Raji (cell line): ENCODE measurements at regions not wholly inside any gene's neighbourhood (a gene's known extent, or its start where the extent isn't known, plus 50 kb on each side); places are given as distances from the start of the nearest gene placed in this dataset.

ENCODE experiments used
- POLR2A ChIP-seq: IDR thresholded peaks from 2 replicates; pipeline ENCODE4 v1.6.1; 2011; ENCODE audit warnings: low read depth, low read length, control low read depth; ENCODE audit not compliant: insufficient read depth

DNA sequence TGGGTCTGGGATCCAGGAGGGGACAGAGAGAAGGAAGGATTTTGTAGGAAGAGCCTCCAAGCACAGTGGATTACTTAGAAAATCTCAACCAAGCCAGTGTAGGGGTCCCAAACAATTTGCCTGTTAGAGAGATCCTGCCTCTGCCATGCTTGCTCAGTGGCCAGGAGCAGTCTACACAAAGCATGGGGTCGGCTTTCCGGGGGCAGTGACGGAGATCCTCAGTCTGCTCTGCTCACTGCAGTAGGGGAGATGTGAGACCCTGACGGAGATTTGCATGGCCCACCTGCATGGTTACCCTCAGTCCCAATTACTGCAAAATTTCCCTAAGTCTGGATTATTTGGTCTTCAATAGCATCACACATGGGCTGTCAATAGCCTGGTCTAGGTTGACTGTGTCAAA is 385.2 kb downstream of the CMPK2 start:
- TF ChIP-seq POLR2A = no peak

DNA sequence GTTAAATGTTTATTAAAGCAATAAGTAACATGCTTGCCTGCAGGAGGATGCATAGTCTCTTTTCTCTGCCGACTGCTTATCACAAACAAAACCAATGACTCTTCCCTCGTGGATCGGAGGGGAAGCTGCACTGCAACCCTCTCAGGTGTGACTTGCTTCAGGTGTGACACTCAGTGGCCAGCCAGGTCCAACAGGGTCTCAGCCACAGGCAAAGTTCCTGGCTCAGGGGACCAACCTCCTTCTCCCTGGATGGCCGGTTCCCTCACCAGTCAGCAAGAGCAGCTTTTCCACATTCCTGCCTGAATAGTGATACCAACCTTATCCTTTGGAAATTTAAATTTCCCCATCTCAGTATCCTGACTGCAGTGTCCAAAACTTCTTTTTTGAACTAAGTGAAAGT is 383.5 kb downstream of the CMPK2 start:
- TF ChIP-seq POLR2A = no peak

DNA sequence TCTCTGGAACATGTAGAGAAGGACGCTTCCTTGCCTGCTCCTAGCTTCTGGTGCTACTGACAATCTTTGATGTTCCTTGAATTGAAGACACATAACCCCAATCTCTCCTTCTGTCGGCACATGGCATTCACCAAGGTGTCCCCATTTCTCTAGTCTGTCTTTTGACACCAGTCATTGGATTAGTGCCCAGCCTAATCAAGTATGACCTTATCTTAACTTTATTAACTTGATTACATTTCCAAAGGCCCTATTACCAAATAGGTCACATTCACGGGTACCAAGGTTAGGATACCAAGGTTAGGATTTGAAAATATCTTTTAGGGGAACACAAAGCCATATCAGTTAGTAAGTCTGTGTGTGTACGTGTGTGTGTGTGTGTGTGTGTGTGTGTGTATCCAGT is 377.9 kb downstream of the CMPK2 start:
- no peak for TF ChIP-seq POLR2A

DNA sequence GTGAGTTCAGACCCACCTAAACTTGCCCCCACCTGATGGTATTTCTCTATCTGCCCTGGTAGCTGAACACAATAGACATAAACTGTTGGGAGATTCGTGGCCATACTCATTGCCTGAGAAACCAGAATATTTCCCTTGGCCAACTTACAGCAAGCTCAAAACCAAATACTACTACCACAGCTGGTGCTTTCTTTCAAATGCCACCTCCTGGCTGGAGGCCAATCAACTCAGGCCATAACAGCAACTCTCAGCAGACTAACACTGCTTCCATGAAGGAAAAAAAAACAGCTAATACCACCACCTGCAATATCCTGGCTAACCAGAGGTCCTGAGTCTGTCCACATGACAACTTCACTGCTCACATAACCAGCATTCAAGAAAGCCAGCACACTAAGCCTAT is 373.1 kb downstream of the CMPK2 start:
- TF ChIP-seq POLR2A = no peak

DNA sequence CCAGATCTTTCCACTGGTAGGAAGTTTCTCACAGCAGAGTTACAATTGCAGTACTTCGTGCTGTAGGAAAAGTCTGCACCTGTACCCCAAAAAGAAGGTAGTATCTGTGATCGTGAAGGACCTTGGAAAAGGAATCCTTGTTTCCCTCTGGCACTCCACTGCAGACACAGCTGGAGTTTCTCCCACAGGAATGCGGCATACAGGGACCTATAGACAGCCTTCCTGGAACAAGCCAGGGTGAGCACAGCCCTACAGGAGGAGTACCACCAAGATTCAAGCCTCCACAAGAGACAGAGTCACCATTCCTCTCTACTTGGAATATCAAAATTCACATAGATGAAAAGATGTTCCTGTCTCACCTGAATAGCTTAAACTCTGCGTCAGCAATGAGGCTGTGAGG is 372.4 kb downstream of the CMPK2 start:
- TF ChIP-seq POLR2A = no peak

DNA sequence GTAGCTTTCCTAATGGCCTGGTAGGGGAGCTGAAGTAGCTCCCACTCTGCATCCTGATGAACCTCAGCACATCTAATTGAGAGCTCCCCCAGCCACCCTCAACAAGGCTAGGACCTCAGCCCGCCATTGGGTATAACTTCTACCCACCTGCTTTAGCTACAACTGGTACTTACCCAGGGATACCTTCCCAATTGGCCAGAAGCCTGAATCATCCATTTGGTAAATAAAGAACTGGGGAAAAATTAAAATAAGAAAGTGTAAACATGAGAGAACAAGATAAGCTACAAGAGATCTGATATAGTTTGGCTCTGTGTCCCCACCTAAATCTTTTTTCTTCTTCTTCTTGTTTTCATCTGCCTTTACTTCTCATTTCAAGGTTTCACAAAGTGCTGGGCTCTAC is 372.0 kb downstream of the CMPK2 start:
- TF ChIP-seq POLR2A = no peak

DNA sequence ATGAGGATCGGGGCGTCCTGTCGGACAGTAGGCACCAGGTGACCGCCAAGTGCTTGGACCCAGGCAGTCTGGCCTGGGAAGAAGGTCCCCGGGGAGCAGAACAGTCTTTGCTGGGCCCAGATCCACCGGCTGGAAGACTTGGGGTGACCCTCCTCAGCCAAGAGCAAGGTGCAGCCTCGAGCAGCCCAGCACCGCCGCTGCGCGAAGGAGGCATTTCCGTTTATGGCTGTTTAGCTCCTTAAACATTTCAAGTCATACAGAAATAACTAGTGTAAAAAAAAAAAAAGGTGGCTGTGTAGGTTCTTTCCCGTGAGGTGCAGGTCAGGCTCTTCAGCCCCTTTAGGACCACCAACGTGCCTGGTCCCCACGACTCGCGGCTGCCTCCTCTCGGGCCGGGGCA is 370.2 kb downstream of the CMPK2 start:
- TF ChIP-seq POLR2A = no peak

DNA sequence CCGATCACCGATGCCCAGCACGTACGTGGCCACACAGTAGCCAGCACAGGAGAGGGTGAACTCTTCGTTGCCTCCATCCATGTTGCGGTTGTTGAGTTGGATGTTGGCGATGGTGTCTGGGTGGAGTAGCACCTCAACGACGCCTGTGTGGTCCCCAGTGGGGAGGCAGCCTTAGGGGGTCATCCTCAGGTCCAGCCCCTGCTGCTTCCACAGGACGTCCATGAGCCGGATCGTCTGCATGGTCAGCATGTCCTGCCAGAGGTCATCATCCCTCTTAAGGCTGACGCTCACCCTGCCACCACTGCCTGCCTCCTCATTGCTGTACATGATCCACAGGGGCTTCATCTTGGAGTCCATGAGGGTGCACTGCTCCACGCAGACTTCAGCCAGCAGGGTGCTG is 369.3 kb downstream of the CMPK2 start:
- TF ChIP-seq POLR2A = no peak

DNA sequence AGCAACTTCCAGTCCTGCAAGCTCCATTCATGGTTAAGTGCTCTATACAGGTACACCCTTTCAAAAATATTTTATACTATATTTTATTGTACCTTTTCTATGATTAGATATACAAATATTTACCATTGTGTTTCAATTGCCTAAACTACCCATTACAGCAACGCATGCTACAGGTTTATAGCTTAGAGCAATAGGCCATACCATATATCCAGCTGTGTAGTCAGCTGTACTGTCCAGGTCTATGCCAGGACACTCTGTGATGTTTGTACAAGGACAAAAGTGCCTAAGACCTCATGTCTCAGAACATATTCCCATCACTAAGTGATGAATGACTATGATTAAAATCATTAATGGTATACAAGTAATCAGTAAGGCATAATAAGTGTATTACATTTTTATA is 368.7 kb downstream of the CMPK2 start:
- no peak for TF ChIP-seq POLR2A

DNA sequence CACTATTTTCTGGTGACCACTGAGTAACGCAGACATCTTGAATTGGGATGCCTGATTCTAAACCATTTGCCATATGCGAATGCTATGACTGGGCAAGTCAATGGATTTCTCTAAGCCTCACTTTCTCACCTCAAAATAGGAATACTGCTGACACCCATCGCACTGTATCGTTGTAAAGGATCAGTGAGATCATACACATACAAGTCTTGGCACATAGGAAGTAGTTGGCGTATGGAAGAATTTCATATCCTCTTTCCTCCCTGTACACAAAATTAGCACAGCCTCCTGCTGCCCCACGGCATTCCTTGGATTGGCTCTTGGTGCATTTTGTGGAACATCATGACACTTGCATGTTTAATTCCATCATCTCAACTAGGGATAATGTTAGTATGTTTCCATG is 366.9 kb downstream of the CMPK2 start:
- no peak for TF ChIP-seq POLR2A

DNA sequence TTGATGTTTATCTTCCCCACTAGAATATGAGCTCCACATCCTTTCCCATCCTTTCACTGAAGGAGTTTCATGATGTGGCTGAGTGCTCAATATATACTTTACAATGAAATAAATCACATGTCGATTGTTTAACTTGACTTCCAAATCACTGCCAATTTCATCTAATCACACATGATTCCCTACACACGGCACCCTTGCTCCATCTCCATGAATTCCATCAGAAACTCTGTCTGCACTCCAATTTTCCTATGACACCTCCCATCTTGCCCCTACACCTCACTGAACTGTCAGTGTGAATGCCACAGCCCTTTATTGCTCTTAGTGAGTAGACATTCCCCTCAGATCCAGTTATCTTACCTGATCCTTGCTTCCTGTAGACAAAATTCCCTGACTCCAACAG is 366.0 kb downstream of the CMPK2 start:
- TF ChIP-seq POLR2A = no peak

DNA sequence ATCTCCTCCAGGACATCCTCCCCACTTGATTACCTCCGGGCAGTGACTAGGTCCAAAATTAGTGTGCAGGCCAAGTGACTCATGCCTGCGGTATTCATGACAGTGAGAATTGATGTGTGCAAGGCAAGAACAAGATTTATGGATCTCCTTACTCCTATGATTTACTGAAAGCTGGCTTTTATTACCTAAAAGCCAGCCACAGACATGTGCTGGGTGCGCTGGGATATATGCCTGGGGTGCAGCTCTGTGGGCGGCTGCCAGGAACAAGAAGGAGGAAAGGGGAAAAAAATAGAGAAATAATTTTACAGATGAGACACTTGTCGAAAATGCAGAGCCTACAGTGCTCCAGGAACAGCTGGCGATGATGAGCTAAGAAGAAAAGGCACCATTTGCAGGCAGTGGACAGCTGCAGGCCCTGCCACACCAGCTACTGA is 359.3 kb downstream of the CMPK2 start:
- TF ChIP-seq POLR2A = no peak

DNA sequence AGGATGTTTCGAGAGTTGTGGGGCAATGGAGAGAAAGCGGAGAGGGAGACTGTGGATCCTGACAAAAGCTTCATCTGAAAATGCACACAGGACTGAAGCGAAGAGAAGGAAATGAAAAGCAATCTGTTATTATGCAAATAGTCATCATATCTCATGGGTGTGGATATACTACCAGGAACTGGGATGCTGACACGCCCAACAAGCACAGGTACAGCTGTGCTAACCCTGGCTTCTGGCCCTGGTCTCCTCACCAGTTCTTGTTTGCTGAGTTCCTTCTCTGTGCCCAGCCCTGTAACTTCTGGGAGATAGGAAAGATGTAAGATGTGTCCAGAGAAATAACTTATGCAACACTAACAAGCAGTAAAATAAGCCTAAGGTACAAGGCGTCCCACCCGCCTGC is 358.8 kb downstream of the CMPK2 start:
- TF ChIP-seq POLR2A = no peak

DNA sequence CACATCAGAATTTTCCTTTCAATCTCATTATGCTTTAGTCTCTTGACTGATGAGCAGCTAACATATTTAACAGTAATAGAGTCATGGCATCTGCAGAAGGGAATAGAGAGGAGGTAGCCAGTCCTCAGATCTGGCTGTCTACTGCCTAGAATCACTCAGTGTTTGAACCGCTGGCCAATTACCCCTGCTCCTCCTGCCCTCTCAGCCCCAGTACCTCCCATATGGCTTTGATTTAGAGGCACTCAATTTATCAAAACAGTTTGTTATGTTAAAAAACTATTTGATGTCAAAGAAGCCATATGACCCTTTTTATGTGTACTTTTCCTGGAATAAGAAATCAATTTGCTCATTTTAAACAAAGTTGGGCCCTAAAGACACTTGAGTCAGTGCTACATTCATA is 355.2 kb downstream of the CMPK2 start:
- TF ChIP-seq POLR2A = no peak

DNA sequence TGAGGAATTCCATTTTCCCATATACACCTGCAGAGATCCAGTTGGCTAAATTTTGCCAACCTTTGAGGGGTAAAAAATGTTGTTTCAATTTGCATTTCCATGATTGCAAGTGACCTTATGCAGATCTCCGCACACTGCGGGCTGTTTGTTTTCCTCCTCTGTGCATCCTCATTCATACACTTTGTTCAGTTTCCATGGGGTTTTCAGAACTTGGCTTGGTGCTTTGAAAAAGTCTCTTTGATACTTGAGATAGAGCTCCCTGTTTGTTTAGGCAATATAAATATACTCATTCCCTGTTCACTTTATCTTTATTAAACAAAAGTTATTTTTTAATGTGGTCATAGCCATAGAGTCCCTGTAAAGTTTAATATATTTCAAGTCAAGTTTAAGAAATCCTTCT is 353.1 kb downstream of the CMPK2 start:
- no peak for TF ChIP-seq POLR2A

DNA sequence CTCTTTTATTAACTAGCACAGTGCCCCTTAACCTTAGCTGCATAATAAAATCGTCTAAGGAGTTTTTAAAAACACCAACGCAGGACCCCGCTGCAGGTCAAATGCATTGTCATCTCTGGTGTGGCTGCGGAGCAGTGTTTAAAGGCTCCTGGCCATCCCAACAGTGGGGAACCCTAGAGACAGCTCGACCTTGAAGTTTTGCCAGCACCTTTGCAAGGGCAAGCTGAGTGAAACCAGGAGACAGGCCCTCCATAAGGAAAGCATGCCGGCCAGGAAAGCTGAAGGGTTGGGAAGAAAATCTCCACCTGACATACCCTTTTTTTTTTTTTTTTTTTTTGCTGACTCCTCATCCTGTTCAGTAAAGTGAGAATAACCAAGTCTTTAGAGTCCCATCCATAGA is 349.0 kb downstream of the CMPK2 start:
- TF ChIP-seq POLR2A = no peak

DNA sequence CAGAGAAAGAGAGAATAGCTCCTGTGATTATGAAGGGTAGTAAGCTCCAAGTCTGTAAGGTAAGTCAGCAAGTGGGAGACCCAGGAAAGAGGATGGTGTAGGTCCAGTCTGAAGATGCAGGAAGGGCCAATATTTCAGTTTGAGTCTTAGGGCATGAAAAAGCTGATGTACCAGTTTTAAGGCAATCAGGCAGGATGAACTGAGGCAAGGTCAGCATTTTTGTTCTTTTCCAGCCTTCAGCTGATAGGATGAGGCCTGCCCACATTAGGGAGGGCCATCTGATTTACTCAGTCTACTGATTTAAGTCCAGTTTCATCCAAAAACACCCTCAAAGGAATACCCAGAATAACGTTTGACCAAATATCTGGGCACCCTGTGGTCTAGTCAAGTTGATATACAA is 347.3 kb downstream of the CMPK2 start:
- no peak for TF ChIP-seq POLR2A

DNA sequence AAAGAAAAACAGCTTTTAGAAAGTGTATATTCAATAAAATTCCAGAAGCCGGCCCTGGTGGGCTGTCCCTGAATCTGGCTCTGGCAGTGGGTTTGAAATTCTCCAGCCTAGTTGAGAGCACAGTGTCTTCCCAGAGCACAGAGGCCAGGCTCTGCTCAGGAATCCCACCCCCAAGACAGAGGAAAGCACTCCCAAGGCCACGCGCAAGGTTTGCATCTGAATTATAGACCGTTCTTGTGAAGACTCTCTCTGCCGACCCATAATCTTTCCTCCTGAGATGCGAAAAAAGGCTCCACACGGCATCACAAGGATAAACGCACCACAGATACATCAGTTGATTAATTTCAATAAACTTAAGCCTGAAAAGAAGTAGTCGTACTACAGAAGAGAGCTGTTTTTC is 342.2 kb downstream of the CMPK2 start:
- TF ChIP-seq POLR2A = no peak
